ENCODE measurements at regions not wholly inside any gene's neighbourhood (a gene's known extent, or its start where the extent isn't known, plus 50 kb on each side); places are given as distances from the start of the nearest gene placed in this dataset.

- no peak overlapping the region for H3K9ac ChIP-seq (ENCODE audit: low read depth in 1 of 2, low read length in 2 of 2)
- no peaks in the 10 kb centered on the region for H3K36me3 ChIP-seq (ENCODE audit: control insufficient read depth in 4 of 4, insufficient read depth in 3 of 4, low read depth in 1 of 4, low read length in 3 of 4)
- DNase-seq (ENCODE audit: low spot score) = no peak
- TF ChIP-seq GABPA (IDR thresholded peaks at IDR 0.05 in 1 of 2, conservative IDR thresholded peaks at IDR 0.05 in 1 of 2) = no peak
- TF ChIP-seq HNF4A (conservative IDR thresholded peaks at IDR 0.05) = no peak
- TF ChIP-seq JUND (IDR thresholded peaks at IDR 0.05) = no peak
- no peak for TF ChIP-seq YY1 (IDR thresholded peaks at IDR 0.05)
- TF ChIP-seq, protein P1, sequence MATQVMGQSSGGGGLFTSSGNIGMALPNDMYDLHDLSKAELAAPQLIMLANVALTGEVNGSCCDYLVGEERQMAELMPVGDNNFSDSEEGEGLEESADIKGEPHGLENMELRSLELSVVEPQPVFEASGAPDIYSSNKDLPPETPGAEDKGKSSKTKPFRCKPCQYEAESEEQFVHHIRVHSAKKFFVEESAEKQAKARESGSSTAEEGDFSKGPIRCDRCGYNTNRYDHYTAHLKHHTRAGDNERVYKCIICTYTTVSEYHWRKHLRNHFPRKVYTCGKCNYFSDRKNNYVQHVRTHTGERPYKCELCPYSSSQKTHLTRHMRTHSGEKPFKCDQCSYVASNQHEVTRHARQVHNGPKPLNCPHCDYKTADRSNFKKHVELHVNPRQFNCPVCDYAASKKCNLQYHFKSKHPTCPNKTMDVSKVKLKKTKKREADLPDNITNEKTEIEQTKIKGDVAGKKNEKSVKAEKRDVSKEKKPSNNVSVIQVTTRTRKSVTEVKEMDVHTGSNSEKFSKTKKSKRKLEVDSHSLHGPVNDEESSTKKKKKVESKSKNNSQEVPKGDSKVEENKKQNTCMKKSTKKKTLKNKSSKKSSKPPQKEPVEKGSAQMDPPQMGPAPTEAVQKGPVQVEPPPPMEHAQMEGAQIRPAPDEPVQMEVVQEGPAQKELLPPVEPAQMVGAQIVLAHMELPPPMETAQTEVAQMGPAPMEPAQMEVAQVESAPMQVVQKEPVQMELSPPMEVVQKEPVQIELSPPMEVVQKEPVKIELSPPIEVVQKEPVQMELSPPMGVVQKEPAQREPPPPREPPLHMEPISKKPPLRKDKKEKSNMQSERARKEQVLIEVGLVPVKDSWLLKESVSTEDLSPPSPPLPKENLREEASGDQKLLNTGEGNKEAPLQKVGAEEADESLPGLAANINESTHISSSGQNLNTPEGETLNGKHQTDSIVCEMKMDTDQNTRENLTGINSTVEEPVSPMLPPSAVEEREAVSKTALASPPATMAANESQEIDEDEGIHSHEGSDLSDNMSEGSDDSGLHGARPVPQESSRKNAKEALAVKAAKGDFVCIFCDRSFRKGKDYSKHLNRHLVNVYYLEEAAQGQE (IDR thresholded peaks at IDR 0.05) = no peak
- no peak for TF ChIP-seq EGR1 (IDR thresholded peaks at IDR 0.05; ENCODE audit: low read depth in 2 of 2)
- TF ChIP-seq ATF3 (IDR thresholded peaks at IDR 0.05) = no peak
- no peaks in the 10 kb centered on the region for H3K27me3 ChIP-seq (ENCODE audit: control insufficient read depth in 4 of 4, insufficient read depth in 4 of 4, low read length in 3 of 4)
- no peaks in the 10 kb centered on the region for H3K4me1 ChIP-seq (ENCODE audit: control insufficient read depth in 4 of 4, insufficient read depth in 4 of 4, low read length in 3 of 4)
- H3K9me3 ChIP-seq (ENCODE audit: control insufficient read depth in 4 of 4, low read length in 3 of 4) = no peaks in the 10 kb centered on the region
- WGBS = 92% methylated on average over 1 of the region's 1 CpG
- no peak overlapping the region for H3K27ac ChIP-seq (ENCODE audit: low read depth in 1 of 2, low read length in 2 of 2)
- no peak overlapping the region for H3K4me3 ChIP-seq (ENCODE audit: low read depth in 1 of 3, low read length in 3 of 3)
Observed at GRCh38 chr13:29975283-29975682, 124.9 kb upstream of the UBL3 start.

DNA sequence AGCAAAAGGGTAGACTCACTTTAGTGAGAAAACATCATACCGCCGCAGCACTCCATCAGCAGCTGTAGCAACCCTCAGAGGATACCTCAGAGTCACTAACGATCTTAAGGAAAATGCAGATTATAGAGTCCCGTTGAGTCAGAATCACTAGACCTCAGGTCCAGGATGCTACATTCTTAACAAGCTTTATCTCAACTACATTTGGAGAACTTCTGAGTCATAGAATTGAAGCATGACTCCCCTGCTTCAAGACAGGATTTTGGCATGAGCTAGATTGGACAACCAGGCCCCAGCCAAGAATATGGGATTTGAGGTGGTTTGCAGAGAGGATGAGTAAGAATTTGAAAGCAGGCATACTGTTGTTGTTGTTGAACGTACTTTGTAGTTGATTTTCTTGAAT, 118.9 kb upstream of the UBL3 start:
- WGBS = 94% methylated on average over 5 of the region's 5 CpGs

More for the DNA sequence above, 118.9 kb upstream of the UBL3 start:
- no peaks in the 10 kb centered on the region for H3K36me3 ChIP-seq (ENCODE audit: control insufficient read depth in 4 of 4, insufficient read depth in 3 of 4, low read depth in 1 of 4, low read length in 3 of 4)
- H3K4me1 ChIP-seq (ENCODE audit: control insufficient read depth in 4 of 4, insufficient read depth in 4 of 4, low read length in 3 of 4) = no peaks in the 10 kb centered on the region
- TF ChIP-seq HNF4A (conservative IDR thresholded peaks at IDR 0.05) = no peak
- no peak for TF ChIP-seq RXRA (IDR thresholded peaks at IDR 0.05)
- no peak for TF ChIP-seq MAX (IDR thresholded peaks at IDR 0.05)
- no peak for TF ChIP-seq EGR1 (IDR thresholded peaks at IDR 0.05; ENCODE audit: low read depth in 2 of 2)
- no peak for TF ChIP-seq TAF1 (conservative IDR thresholded peaks at IDR 0.05)
- TF ChIP-seq GABPA (IDR thresholded peaks at IDR 0.05 in 1 of 2, conservative IDR thresholded peaks at IDR 0.05 in 1 of 2) = no peak
- TF ChIP-seq, protein P1 (IDR thresholded peaks at IDR 0.05) = no peak
- TF ChIP-seq SP1 (IDR thresholded peaks at IDR 0.05) = no peak
- TF ChIP-seq JUND (IDR thresholded peaks at IDR 0.05) = no peak
- TF ChIP-seq FOXA2 (IDR thresholded peaks at IDR 0.05) = no peak
- TF ChIP-seq YY1 (IDR thresholded peaks at IDR 0.05) = no peak
- no peak for TF ChIP-seq HNF4G (IDR thresholded peaks at IDR 0.05)
- TF ChIP-seq NR2F2 (IDR thresholded peaks at IDR 0.05) = no peak
- H3K9me3 ChIP-seq (ENCODE audit: control insufficient read depth in 4 of 4, low read length in 3 of 4) = no peaks in the 10 kb centered on the region
- no peak overlapping the region for H3K27ac ChIP-seq (ENCODE audit: low read depth in 1 of 2, low read length in 2 of 2)
- no peak overlapping the region for H3K4me3 ChIP-seq (ENCODE audit: low read depth in 1 of 3, low read length in 3 of 3)
- DNase-seq (ENCODE audit: low spot score) = no peak
- H3K9ac ChIP-seq (ENCODE audit: low read depth in 1 of 2, low read length in 2 of 2) = no peak overlapping the region
- no peaks in the 10 kb centered on the region for H3K27me3 ChIP-seq (ENCODE audit: control insufficient read depth in 4 of 4, insufficient read depth in 4 of 4, low read length in 3 of 4)

Data from liver (tissue), 7 donors.